ENCODE measurements at regions not wholly inside any gene's neighbourhood (a gene's known extent, or its start where the extent isn't known, plus 50 kb on each side); places are given as distances from the start of the nearest gene placed in this dataset.

DNA sequence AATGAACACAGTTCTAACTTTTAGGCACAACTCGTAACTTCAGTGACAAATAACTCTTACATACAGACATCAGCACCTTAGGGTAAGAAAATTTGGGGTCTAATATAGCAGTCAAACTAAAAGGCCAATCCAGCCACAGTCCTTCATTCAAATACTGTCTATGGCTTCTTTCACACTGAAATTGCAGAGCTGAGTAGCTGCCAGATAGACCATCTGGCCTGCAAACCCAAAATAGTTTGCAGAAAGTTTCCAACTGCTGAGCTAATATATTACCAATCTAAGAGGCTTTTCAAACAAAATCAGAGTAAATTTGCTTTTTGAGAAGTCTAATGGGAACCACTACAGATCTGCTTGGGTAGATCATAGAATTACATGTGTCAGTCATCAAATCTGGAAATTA is 183.4 kb downstream of the GALR1 start:
- DNase-seq (ENCODE audit: low read depth): no peak
- H3K4me3 ChIP-seq (ENCODE audit: low read depth, low read length): no peak overlapping the region
- no peak for TF ChIP-seq CTCF (conservative IDR thresholded peaks at IDR 0.05; ENCODE audit: low read depth, low read length)

- no peak overlapping the region for H3K4me3 ChIP-seq (ENCODE audit: low read depth, low read length)
- no peak for DNase-seq (ENCODE audit: low read depth)
- no peak for TF ChIP-seq CTCF (conservative IDR thresholded peaks at IDR 0.05; ENCODE audit: low read depth, low read length)
Observed at GRCh38 chr18:77439888-77440287, 190.2 kb downstream of the GALR1 start.

- H3K4me3 ChIP-seq (ENCODE audit: low read depth, low read length): no peak overlapping the region
- TF ChIP-seq CTCF (conservative IDR thresholded peaks at IDR 0.05; ENCODE audit: low read depth, low read length): no peak
- DNase-seq (ENCODE audit: low read depth): no peak
Observed at GRCh38 chr18:77442393-77442792, 192.7 kb downstream of the GALR1 start.

- no peak overlapping the region for H3K4me3 ChIP-seq (ENCODE audit: low read depth, low read length)
- no peak for DNase-seq (ENCODE audit: low read depth)
- TF ChIP-seq CTCF (conservative IDR thresholded peaks at IDR 0.05; ENCODE audit: low read depth, low read length): no peak
Observed at GRCh38 chr18:77444385-77444784, 194.7 kb downstream of the GALR1 start.

DNA sequence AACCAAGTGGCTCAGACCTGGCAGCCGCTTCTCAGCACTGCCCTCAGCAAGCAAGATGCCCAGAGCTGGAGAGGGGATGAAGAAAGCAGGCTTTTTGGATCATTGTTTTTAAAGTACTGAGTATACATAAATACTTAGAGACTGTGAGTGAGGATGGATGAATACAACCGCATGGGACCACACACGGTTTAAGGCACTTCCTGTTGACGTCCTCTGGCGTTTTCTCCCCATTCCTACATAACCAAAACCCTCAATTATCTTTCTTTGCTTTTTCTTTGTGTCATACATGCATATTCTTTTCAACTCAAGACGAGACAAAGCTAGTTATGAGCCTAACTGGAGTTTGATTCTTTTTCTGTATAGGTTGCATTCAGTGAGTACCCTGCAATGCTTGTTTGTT is 198.4 kb downstream of the GALR1 start:
- TF ChIP-seq CTCF (conservative IDR thresholded peaks at IDR 0.05; ENCODE audit: low read depth, low read length): no peak
- DNase-seq (ENCODE audit: low read depth): no peak
- H3K4me3 ChIP-seq (ENCODE audit: low read depth, low read length): no peak overlapping the region

DNA sequence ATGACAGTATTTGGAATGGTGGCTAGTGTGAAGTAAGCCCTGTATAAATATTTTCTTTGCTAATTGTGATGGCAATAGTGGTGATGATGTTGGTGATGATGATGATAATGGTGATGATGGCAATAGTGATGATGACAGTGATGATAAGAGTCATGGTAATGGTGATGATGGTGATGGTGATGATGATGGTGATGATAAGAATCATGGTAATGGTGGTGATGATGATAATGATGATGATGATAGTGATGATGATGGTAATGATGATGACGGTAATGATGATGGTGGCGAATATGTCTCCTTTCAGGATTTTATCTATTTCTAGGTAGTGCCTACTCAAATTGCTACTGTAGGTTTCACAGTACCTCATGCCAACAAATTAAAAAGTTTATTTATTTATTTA is 205.4 kb downstream of the GALR1 start:
- no peak for TF ChIP-seq CTCF (conservative IDR thresholded peaks at IDR 0.05; ENCODE audit: low read depth, low read length)
- no peak for DNase-seq (ENCODE audit: low read depth)
- no peak overlapping the region for H3K4me3 ChIP-seq (ENCODE audit: low read depth, low read length)

GRCh38 chr18:77457681-77458080 is 208.0 kb downstream of the GALR1 start:
- TF ChIP-seq CTCF (conservative IDR thresholded peaks at IDR 0.05; ENCODE audit: low read depth, low read length): no peak

More at GRCh38 chr18:77457681-77458080, 208.0 kb downstream of the GALR1 start:
- no peak overlapping the region for H3K4me3 ChIP-seq (ENCODE audit: low read depth, low read length)
- peak; percentile 52 for DNase-seq (ENCODE audit: low read depth)
